Tibial nerve (tissue), 3 donors: ENCODE measurements at regions not wholly inside any gene's neighbourhood (a gene's known extent, or its start where the extent isn't known, plus 50 kb on each side); places are given as distances from the start of the nearest gene placed in this dataset.

Experiments used
- CTCF ChIP-seq, 5 experiments: fragments of 200-600 bp in 3 of 5; fragments of 450-650 bp in 2 of 5; sonication (generic) in 3 of 5; IDR thresholded peaks; one replicate each; pipeline ENCODE4 v1.5.1; 2016 to 2019; ENCODE audit warnings: antibody characterized with exemption in 5 of 5, mild to moderate bottlenecking in 3 of 5, moderate library complexity in 2 of 5
- POLR2A ChIP-seq, 2 donors: fragments of 450-650 bp; IDR thresholded peaks; one replicate each; pipeline ENCODE4 v1.6.1; 2017; ENCODE audit warnings: antibody characterized with exemption in 2 of 2, mild to moderate bottlenecking in 2 of 2, moderate library complexity in 2 of 2

- TF ChIP-seq CTCF (IDR thresholded peaks at IDR 0.05) (no peak), POLR2A (IDR thresholded peaks at IDR 0.05) (no peak)
These were observed 567.1 kb downstream of the PTPRC start for GRCh38 chr1:199205740-199206441.
